ENCODE measurements at regions not wholly inside any gene's neighbourhood (a gene's known extent, or its start where the extent isn't known, plus 50 kb on each side); places are given as distances from the start of the nearest gene placed in this dataset.

DNA sequence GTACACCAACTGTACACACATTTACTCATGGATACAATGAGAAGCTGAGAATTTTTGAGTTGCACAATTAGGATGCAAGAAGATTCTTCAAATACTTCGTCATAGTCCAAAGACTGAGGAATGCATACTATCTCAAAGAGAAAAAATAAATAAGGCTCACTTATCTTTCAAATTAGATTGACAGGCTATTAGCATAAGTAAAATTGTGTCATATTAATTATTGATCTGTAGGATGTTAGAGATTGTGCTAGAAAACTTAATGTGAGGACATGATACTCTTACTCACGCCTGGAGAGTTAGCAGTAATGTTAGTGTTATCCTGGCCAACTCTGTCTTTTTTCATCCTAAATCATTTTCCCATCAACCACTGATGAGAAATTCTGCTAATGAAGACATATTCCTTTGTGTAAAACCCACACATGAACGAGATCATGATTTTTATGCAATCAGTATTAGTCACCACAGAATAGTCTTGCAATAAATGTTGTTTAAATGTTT is 659.0 kb downstream of the LTN1 start:
- TF ChIP-seq POLR2A (IDR thresholded peaks at IDR 0.05; ENCODE audit: low read length) (no peak), GATA1 (IDR thresholded peaks at IDR 0.05; ENCODE audit: low read depth, low read length) (no peak)
